IMR-90 (cell line): ENCODE measurements at regions not wholly inside any gene's neighbourhood (a gene's known extent, or its start where the extent isn't known, plus 50 kb on each side); places are given as distances from the start of the nearest gene placed in this dataset.

Experiments used
- ATAC-seq: fragments of 200-7000 bp; cut with Tn5 transposase; 2 replicates; pipeline ENCODE4 v1.9.1; 2020; ENCODE audit warnings: low read depth, mild to moderate bottlenecking, moderate library complexity
- BruUV-seq: library from RNA; stranded (reverse); fragments of 400-500 nt; replicated peaks from 2 replicates; lab custom pipeline; 2021; lab: Mats Ljungman, UMichigan
- CTCF ChIA-PET: fragments of 300-600 bp; formaldehyde crosslinking; extraction: SDS; loops from one replicate; lab custom pipeline; 2021; ENCODE audit warnings: antibody characterized with exemption; lab: Yijun Ruan, JAX
- POLR2A ChIA-PET: fragments of 300-600 bp; sonication (Branson Sonifier 250); formaldehyde crosslinking; loops from one replicate; lab custom pipeline; 2022; ENCODE audit warnings: antibody characterized with exemption; ENCODE audit not compliant: unreplicated experiment; lab: Charles Lee
- DNase-seq: peaks from one replicate; pipeline ENCODE4 v3.0.0; 2013
- H2AFZ ChIP-seq: replicated peaks from 2 replicates; pipeline ENCODE3; 2013; ENCODE audit warnings: low read length, mild to moderate bottlenecking; ENCODE audit not compliant: poor library complexity
- H2AK5ac ChIP-seq: 2 replicates; pipeline ENCODE4 v1.6.1; 2013; ENCODE audit warnings: low read depth, low read length, inconsistent platforms
- H2AK9ac ChIP-seq: replicated peaks from 2 replicates; pipeline ENCODE3; 2013; ENCODE audit warnings: mild to moderate bottlenecking, low read depth, low read length, moderate library complexity; ENCODE audit not compliant: poor library complexity
- H2BK120ac ChIP-seq: 2 replicates; pipeline ENCODE4 v1.6.1; 2013; ENCODE audit warnings: low read depth, low read length, inconsistent platforms
- H2BK15ac ChIP-seq: 3 replicates; pipeline ENCODE4 v1.6.1; 2013; ENCODE audit warnings: low read depth, low read length, inconsistent platforms
- H2BK20ac ChIP-seq: 2 replicates; pipeline ENCODE4 v1.6.1; 2013; ENCODE audit warnings: low read depth, mild to moderate bottlenecking, inconsistent platforms, low read length, moderate library complexity
- H2BK5ac ChIP-seq: 2 replicates; pipeline ENCODE4 v1.6.1; 2013; ENCODE audit warnings: mild to moderate bottlenecking, low read depth, low read length, inconsistent platforms; ENCODE audit not compliant: poor library complexity, severe bottlenecking
- H3K14ac ChIP-seq: replicated peaks from 2 replicates; pipeline ENCODE4 v1.6.1; 2013; ENCODE audit warnings: low read depth, low read length, inconsistent platforms
- H3K18ac ChIP-seq: 2 replicates; pipeline ENCODE4 v1.6.1; 2013; ENCODE audit warnings: low read depth, low read length, control low read depth
- H3K23ac ChIP-seq: 2 replicates; pipeline ENCODE4 v1.6.1; 2013; ENCODE audit warnings: low read depth, low read length, inconsistent platforms
- H3K27ac ChIP-seq: 2 replicates; pipeline ENCODE4 v1.5.1; 2013; ENCODE audit warnings: mild to moderate bottlenecking, control low read depth, low read length; ENCODE audit not compliant: insufficient read depth
- H3K27me3 ChIP-seq: 2 replicates; pipeline ENCODE4 v1.6.1; 2013; ENCODE audit warnings: low read length; ENCODE audit not compliant: control insufficient read depth, insufficient read depth
- H3K36me3 ChIP-seq: 2 replicates; pipeline ENCODE4 v1.6.1; 2013; ENCODE audit warnings: low read length, mixed read lengths; ENCODE audit not compliant: control insufficient read depth, insufficient read depth
- H3K4ac ChIP-seq: 2 replicates; pipeline ENCODE4 v1.6.1; 2013; ENCODE audit warnings: low read depth, low read length, inconsistent platforms
- H3K4me1 ChIP-seq: 2 replicates; pipeline ENCODE4 v1.6.1; 2013; ENCODE audit warnings: low read length, mixed read lengths; ENCODE audit not compliant: control insufficient read depth, insufficient read depth
- H3K4me2 ChIP-seq: 2 replicates; pipeline ENCODE4 v1.6.1; 2013; ENCODE audit warnings: low read depth, mild to moderate bottlenecking, control low read depth, low read length, moderate library complexity
- H3K4me3 ChIP-seq: 2 replicates; pipeline ENCODE4 v1.5.1; 2013; ENCODE audit warnings: low read depth, mild to moderate bottlenecking, control low read depth, low read length, moderate library complexity; ENCODE audit not compliant: insufficient read depth
- H3K56ac ChIP-seq: 2 replicates; pipeline ENCODE4 v1.6.1; 2013; ENCODE audit warnings: low read length, inconsistent platforms; ENCODE audit not compliant: insufficient read depth; ENCODE audit errors: extremely low read depth
- H3K79me1 ChIP-seq, 2 experiments: 2 replicates each; pipeline ENCODE4 v1.6.1; 2013; ENCODE audit warnings: low read length in 2 of 2, inconsistent platforms in 1 of 2, low read depth in 1 of 2
- H3K9ac ChIP-seq: 2 replicates; pipeline ENCODE4 v1.6.1; 2013; ENCODE audit warnings: low read depth, low read length, control low read depth
- H3K9me1 ChIP-seq: 2 replicates; pipeline ENCODE4 v1.6.1; 2013; ENCODE audit warnings: low read length, inconsistent platforms; ENCODE audit not compliant: insufficient read depth
- H3K9me3 ChIP-seq: 2 replicates; pipeline ENCODE4 v1.6.1; 2013; ENCODE audit warnings: low read length; ENCODE audit not compliant: control insufficient read depth, insufficient read depth
- H4K20me1 ChIP-seq: 2 replicates; pipeline ENCODE4 v1.6.1; 2013; ENCODE audit warnings: low read length, inconsistent platforms; ENCODE audit not compliant: insufficient read depth
- H4K5ac ChIP-seq: 2 replicates; pipeline ENCODE4 v1.6.1; 2013; ENCODE audit warnings: mild to moderate bottlenecking, low read depth, low read length, control low read depth
- H4K8ac ChIP-seq, 2 experiments: 2 replicates each; pipeline ENCODE4 v1.6.1; 2013; ENCODE audit warnings: low read depth in 2 of 2, low read length in 2 of 2, control low read depth in 1 of 2, inconsistent platforms in 1 of 2
- H4K91ac ChIP-seq: 2 replicates; pipeline ENCODE4 v1.6.1; 2013; ENCODE audit warnings: low read depth, low read length, inconsistent platforms; ENCODE audit not compliant: insufficient read depth
- BHLHE40 ChIP-seq: fragments of 150-350 bp; IDR thresholded peaks from 2 replicates; pipeline ENCODE4 v1.6.1; 2016; ENCODE audit warnings: mild to moderate bottlenecking, low read depth, low read length
- CHD1 ChIP-seq: IDR thresholded peaks from 2 replicates; pipeline ENCODE4 v1.6.1; 2012; ENCODE audit warnings: low read depth, low read length, improper control_type of control experiment
- FOS ChIP-seq: fragments of 150-350 bp; IDR thresholded peaks from 2 replicates; pipeline ENCODE4 v1.6.1; 2016; ENCODE audit warnings: low read depth, low read length
- MAFK ChIP-seq: IDR thresholded peaks from 2 replicates; pipeline ENCODE4 v1.6.1; 2012; ENCODE audit warnings: low read depth, low read length, improper control_type of control experiment
- MXI1 ChIP-seq: IDR thresholded peaks from 2 replicates; pipeline ENCODE4 v1.6.1; 2012; ENCODE audit warnings: low read depth, mild to moderate bottlenecking, low read length, moderate library complexity, borderline replicate concordance
- NFE2L2 ChIP-seq: fragments of 150-350 bp; IDR thresholded peaks from 2 replicates; pipeline ENCODE4 v1.6.1; 2016; ENCODE audit warnings: low read depth, mild to moderate bottlenecking, low read length
- RAD21 ChIP-seq: IDR thresholded peaks from 2 replicates; pipeline ENCODE4 v1.6.1; 2012; ENCODE audit warnings: low read length, improper control_type of control experiment
- RFX5 ChIP-seq: IDR thresholded peaks from 2 replicates; pipeline ENCODE4 v1.8.0; 2012; ENCODE audit warnings: low read depth, mild to moderate bottlenecking, low read length, moderate library complexity
- SMC3 ChIP-seq: fragments of 150-350 bp; IDR thresholded peaks from 2 replicates; pipeline ENCODE4 v1.6.1; 2016; ENCODE audit warnings: low read depth, mild to moderate bottlenecking, antibody characterized with exemption, low read length, moderate library complexity
- WGBS, 2 experiments: methylation state at CpG; one replicate each; pipeline versions ENCODE4 v1.1.5 to v1.1.7; 2013; ENCODE audit warnings: missing lambda C conversion rate in 2 of 2; ENCODE audit not compliant: insufficient read length in 1 of 2; ENCODE audit errors: extremely low coverage in 2 of 2; 5-methylcytosine and 5-hydroxymethylcytosine counted together
- dilution Hi-C: fragments of 300-500 bp; cut with HindIII; formaldehyde crosslinking; loops from one replicate; pipeline ENCODE4 v1.14.3; 2018; ENCODE audit warnings: low sequenced_read_pairs; ENCODE audit not compliant: unreplicated experiment
- in situ Hi-C: fragments of 300-500 bp; cut with MboI; formaldehyde crosslinking; loops from 3 replicates; pipeline ENCODE4 v1.14.3; 2019; ENCODE audit warnings: low sequenced_read_pairs, inconsistent platforms, mixed read lengths
- intact Hi-C: fragments of 100-400 bp; cut with micrococcal nuclease; formaldehyde crosslinking; loops from 2 replicates; pipeline ENCODE4 v1.10.0; 2022
- TF ChIP-seq, protein P1 (sequence below): fragments of 150-350 bp; IDR thresholded peaks from 2 replicates; pipeline ENCODE4 v1.6.1; 2016; ENCODE audit warnings: low read depth, mild to moderate bottlenecking, low read length, moderate library complexity, borderline replicate concordance
- TF ChIP-seq, protein P2 (sequence below): conservative IDR thresholded peaks from 2 replicates; pipeline ENCODE4 v1.5.1; 2012; ENCODE audit warnings: mild to moderate bottlenecking, low read depth, low read length, improper control_type of control experiment

DNA sequence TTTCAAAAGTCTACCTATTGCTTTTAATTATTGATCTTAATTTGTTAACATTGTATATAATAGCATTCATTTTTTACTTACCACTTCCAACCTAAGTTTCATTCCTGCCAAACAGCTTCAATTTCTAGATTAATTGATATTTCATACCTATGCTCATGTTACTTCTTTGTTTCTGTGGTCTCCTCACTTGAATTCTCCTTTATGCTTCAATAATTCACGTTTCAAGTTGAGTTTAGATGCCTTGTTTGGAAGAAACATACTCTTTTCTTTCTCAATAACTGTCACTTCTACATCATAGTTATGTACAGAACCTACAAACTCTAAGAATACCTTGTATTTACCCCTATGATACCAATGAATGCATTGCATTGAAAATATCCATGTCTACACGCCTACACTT lies 862.2 kb upstream of the LRATD1 start:
- Histone ChIP-seq H3K4me3 (no peak overlapping the region), H3K4me2 (no peak overlapping the region), H4K20me1 (no peaks in the 10 kb centered on the region), H2BK5ac (no peak overlapping the region), H2AK5ac (no peak overlapping the region), H2BK120ac (no peak overlapping the region), H3K9me1 (no peaks in the 10 kb centered on the region), H4K8ac (no peak overlapping the region), H2AFZ (no peak overlapping the region), H4K5ac (no peak overlapping the region), H3K9me3 (peaks cover 6% of the 10 kb centered on the region; the same call in 1 of the 2 replicates), H3K36me3 (no peaks in the 10 kb centered on the region), H3K79me1 (no peaks in the 10 kb centered on the region), H2BK20ac (no peak overlapping the region), H3K4me1 (no peaks in the 10 kb centered on the region), H3K18ac (no peak overlapping the region), H4K91ac (no peak overlapping the region), H3K14ac (no peak overlapping the region), H3K23ac (no peak overlapping the region), H2BK15ac (no peak overlapping the region), H3K4ac (no peak overlapping the region), H3K9ac (no peak overlapping the region), H3K56ac (no peak overlapping the region), H2AK9ac (no peak overlapping the region), H3K27me3 (no peaks in the 10 kb centered on the region), H3K27ac (no peak overlapping the region)
- ChIA-PET CTCF (no interaction called here), POLR2A (no interaction called here)
- ATAC-seq (no peak), DNase-seq (no peak)
- no CpG with 5 or more reads among the region's 2 CpGs for WGBS, 2 experiments
- in situ Hi-C loops (no loop called here), intact Hi-C loops (no loop called here), dilution Hi-C loops (no loop called here)
- TF ChIP-seq RFX5 (no peak), BHLHE40 (no peak), FOS (no peak), NFE2L2 (no peak), SMC3 (no peak), MAFK (no peak), MXI1 (no peak), CHD1 (no peak), RAD21 (no peak)
- TF ChIP-seq, protein P1, sequence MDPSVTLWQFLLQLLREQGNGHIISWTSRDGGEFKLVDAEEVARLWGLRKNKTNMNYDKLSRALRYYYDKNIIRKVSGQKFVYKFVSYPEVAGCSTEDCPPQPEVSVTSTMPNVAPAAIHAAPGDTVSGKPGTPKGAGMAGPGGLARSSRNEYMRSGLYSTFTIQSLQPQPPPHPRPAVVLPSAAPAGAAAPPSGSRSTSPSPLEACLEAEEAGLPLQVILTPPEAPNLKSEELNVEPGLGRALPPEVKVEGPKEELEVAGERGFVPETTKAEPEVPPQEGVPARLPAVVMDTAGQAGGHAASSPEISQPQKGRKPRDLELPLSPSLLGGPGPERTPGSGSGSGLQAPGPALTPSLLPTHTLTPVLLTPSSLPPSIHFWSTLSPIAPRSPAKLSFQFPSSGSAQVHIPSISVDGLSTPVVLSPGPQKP, result no peak
- TF ChIP-seq, protein P2, sequence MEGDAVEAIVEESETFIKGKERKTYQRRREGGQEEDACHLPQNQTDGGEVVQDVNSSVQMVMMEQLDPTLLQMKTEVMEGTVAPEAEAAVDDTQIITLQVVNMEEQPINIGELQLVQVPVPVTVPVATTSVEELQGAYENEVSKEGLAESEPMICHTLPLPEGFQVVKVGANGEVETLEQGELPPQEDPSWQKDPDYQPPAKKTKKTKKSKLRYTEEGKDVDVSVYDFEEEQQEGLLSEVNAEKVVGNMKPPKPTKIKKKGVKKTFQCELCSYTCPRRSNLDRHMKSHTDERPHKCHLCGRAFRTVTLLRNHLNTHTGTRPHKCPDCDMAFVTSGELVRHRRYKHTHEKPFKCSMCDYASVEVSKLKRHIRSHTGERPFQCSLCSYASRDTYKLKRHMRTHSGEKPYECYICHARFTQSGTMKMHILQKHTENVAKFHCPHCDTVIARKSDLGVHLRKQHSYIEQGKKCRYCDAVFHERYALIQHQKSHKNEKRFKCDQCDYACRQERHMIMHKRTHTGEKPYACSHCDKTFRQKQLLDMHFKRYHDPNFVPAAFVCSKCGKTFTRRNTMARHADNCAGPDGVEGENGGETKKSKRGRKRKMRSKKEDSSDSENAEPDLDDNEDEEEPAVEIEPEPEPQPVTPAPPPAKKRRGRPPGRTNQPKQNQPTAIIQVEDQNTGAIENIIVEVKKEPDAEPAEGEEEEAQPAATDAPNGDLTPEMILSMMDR, result no peak
- BruUV-seq, result no TSS peak
